ENCODE measurements at regions not wholly inside any gene's neighbourhood (a gene's known extent, or its start where the extent isn't known, plus 50 kb on each side); places are given as distances from the start of the nearest gene placed in this dataset.

GRCh38 chr4:63553123-63553522, 856.1 kb downstream of the TECRL start:
- no peaks in the 10 kb centered on the region for H3K4me1 ChIP-seq (ENCODE audit: insufficient read depth)
- DNase-seq (ENCODE audit: low spot score) = no peak
- H3K9me3 ChIP-seq (ENCODE audit: low read depth) = no peaks in the 10 kb centered on the region
- no peaks in the 10 kb centered on the region for H3K36me3 ChIP-seq (replicated peaks; ENCODE audit: insufficient read depth, low read depth)
- no peaks in the 10 kb centered on the region for H3K79me2 ChIP-seq
- no peak overlapping the region for H3K27ac ChIP-seq
- TF ChIP-seq EZH2 (IDR thresholded peaks at IDR 0.05; ENCODE audit: borderline replicate concordance) (no peak), EZH2phosphoT487 (IDR thresholded peaks at IDR 0.05; ENCODE audit: low read depth, severe bottlenecking, unreplicated experiment) (no peak), CTCF (IDR thresholded peaks at IDR 0.05; ENCODE audit: poor library complexity) (no peak)
- H3K27me3 ChIP-seq = no peaks in the 10 kb centered on the region
- no peaks in the 10 kb centered on the region for H4K20me1 ChIP-seq (ENCODE audit: insufficient read depth, poor library complexity, severe bottlenecking)
- no peak overlapping the region for H3K4me2 ChIP-seq
- H2AFZ ChIP-seq = no peak overlapping the region
- no peaks in the 10 kb centered on the region for H3K9me2 ChIP-seq (replicated peaks; ENCODE audit: insufficient read depth)
- H3K4me3 ChIP-seq = no peak overlapping the region

DNA sequence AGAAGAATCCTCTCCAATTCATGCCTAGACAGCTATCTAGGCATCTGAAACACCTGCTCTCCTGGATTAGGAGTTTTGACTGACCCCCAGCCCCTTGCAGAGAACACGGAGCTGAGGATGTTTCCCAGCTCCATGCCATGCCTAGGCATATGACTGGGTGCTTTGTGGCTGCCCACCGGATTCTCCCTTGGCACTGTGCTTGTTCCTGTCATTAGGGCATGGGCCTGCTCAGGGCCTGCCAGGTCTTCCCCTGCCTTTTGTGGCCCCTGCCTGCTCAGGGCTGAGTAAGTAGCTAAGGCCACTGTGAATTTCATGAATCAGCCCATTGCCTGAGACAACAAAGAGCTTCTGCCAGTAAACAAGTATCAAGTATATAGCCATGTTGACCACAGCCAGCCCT, 867.4 kb downstream of the TECRL start:
- H3K9me3 ChIP-seq (ENCODE audit: low read depth) = no peaks in the 10 kb centered on the region
- H3K4me2 ChIP-seq = no peak overlapping the region
- H3K79me2 ChIP-seq = no peaks in the 10 kb centered on the region
- H3K4me3 ChIP-seq = no peak overlapping the region
- H3K4me1 ChIP-seq (ENCODE audit: insufficient read depth) = no peaks in the 10 kb centered on the region
- WGBS (ENCODE audit: low lambda C conversion rate, missing lambda C conversion rate) = 83% methylated on average over 2 of the region's 2 CpGs
- H4K20me1 ChIP-seq (ENCODE audit: insufficient read depth, poor library complexity, severe bottlenecking) = no peaks in the 10 kb centered on the region
- TF ChIP-seq CTCF (IDR thresholded peaks at IDR 0.05; ENCODE audit: poor library complexity) (no peak), EZH2phosphoT487 (IDR thresholded peaks at IDR 0.05; ENCODE audit: low read depth, severe bottlenecking, unreplicated experiment) (no peak), EZH2 (IDR thresholded peaks at IDR 0.05; ENCODE audit: borderline replicate concordance) (no peak)
- H3K27ac ChIP-seq = no peak overlapping the region
- DNase-seq (ENCODE audit: low spot score) = no peak
- H3K9me2 ChIP-seq (replicated peaks; ENCODE audit: insufficient read depth) = no peaks in the 10 kb centered on the region
- no peaks in the 10 kb centered on the region for H3K36me3 ChIP-seq (replicated peaks; ENCODE audit: insufficient read depth, low read depth)
- no peaks in the 10 kb centered on the region for H3K27me3 ChIP-seq
- H2AFZ ChIP-seq = no peak overlapping the region

DNA sequence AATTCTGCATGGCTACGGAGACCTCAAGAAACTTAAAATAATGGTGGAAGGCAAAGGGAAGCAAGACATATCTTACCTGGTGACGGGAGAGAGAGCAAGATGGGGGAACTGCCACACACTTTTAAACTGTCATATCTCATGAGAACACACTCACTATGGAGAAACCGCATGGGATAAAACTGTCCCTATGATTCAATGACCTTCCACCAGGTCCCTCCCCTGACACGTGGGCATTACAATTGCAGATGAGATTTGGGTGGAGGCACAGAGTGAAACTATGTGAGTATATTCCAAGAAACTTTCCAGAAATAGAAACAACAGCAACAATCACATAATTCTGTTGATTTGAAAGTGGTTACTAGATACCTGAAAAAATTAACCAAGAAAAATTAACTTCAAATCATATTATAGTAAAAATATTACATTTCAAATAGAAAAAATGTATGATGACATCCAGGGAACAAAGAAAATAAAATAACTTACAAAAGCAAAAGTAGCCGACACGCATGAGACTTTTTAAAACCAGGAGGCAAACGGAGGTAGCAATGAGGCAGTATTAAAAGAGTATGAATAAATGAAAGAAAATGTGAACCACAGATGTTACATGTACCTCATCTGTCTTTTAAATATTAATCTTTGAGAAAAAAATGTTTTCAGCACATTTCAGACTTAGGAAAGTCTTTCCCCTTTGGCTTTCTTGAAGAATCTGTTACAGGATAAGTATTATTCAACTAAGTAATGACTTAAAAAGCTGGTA, 879.5 kb downstream of the TECRL start:
- no peaks in the 10 kb centered on the region for H4K20me1 ChIP-seq (ENCODE audit: insufficient read depth, poor library complexity, severe bottlenecking)
- H3K9me2 ChIP-seq (replicated peaks; ENCODE audit: insufficient read depth) = no peaks in the 10 kb centered on the region
- no peak overlapping the region for H3K4me2 ChIP-seq
- no peak overlapping the region for H3K27ac ChIP-seq
- no peak for DNase-seq (ENCODE audit: low spot score)
- H2AFZ ChIP-seq = no peak overlapping the region
- no peak overlapping the region for H3K4me3 ChIP-seq
- no peak for TF ChIP-seq EZH2 (IDR thresholded peaks at IDR 0.05; ENCODE audit: borderline replicate concordance)
- TF ChIP-seq CTCF (IDR thresholded peaks at IDR 0.05; ENCODE audit: poor library complexity) = no peak
- no peak for TF ChIP-seq EZH2phosphoT487 (IDR thresholded peaks at IDR 0.05; ENCODE audit: low read depth, severe bottlenecking, unreplicated experiment)
- H3K9me3 ChIP-seq (ENCODE audit: low read depth) = no peaks in the 10 kb centered on the region
- H3K27me3 ChIP-seq = no peaks in the 10 kb centered on the region
- H3K36me3 ChIP-seq (replicated peaks; ENCODE audit: insufficient read depth, low read depth) = no peaks in the 10 kb centered on the region
- H3K79me2 ChIP-seq = no peaks in the 10 kb centered on the region
- 87% methylated on average over 7 of the region's 7 CpGs for WGBS (ENCODE audit: low lambda C conversion rate, missing lambda C conversion rate)
- no peaks in the 10 kb centered on the region for H3K4me1 ChIP-seq (ENCODE audit: insufficient read depth)
